Natural killer cell (primary cell): ENCODE measurements at regions not wholly inside any gene's neighbourhood (a gene's known extent, or its start where the extent isn't known, plus 50 kb on each side); places are given as distances from the start of the nearest gene placed in this dataset.

Experiments used
- ATAC-seq, 3 donors: fragments of 150-1000 bp in 2 of 3; fragments of 200-7000 bp in 1 of 3; cut with Tn5 transposase; 1 replicate in 1 of 3; 2 replicates in 2 of 3; pipeline ENCODE4 v1.10.0; 2021; ENCODE audit warnings: mild to moderate bottlenecking in 2 of 3, moderate library complexity in 2 of 3
- DNase-seq, 2 donors: peaks; one replicate each; pipeline versions ENCODE4 v3.0.0 to v3.0.0-alpha.2; 2013 to 2021; ENCODE audit warnings: mixed read lengths in 1 of 2
- H3K27ac ChIP-seq: one replicate; pipeline ENCODE4 v1.5.1; 2013; ENCODE audit warnings: mild to moderate bottlenecking, low read length
- H3K27me3 ChIP-seq: one replicate; pipeline ENCODE4 v1.6.1; 2013; ENCODE audit warnings: low read length; ENCODE audit not compliant: control insufficient read depth, insufficient read depth
- H3K36me3 ChIP-seq: one replicate; pipeline ENCODE4 v1.6.1; 2013; ENCODE audit warnings: low read length; ENCODE audit not compliant: control insufficient read depth, insufficient read depth
- H3K4me1 ChIP-seq: one replicate; pipeline ENCODE4 v1.6.1; 2013; ENCODE audit warnings: low read length; ENCODE audit not compliant: control insufficient read depth, insufficient read depth
- H3K4me3 ChIP-seq: one replicate; pipeline ENCODE4 v1.5.1; 2013; ENCODE audit warnings: low read length
- H3K9me3 ChIP-seq: one replicate; pipeline ENCODE4 v1.6.1; 2013; ENCODE audit warnings: low read length; ENCODE audit not compliant: control insufficient read depth, insufficient read depth
- H3K27ac Mint-ChIP-seq, 2 donors: one replicate each; pipeline ENCODE4 v1.8.0; 2022; ENCODE audit warnings: mild to moderate bottlenecking in 2 of 2, mixed read lengths in 2 of 2, moderate library complexity in 1 of 2
- H3K27me3 Mint-ChIP-seq, 2 donors: one replicate each; pipeline ENCODE4 v1.8.0; 2022; ENCODE audit warnings: low read depth in 2 of 2, mixed read lengths in 2 of 2
- H3K36me3 Mint-ChIP-seq: one replicate; pipeline ENCODE4 v1.8.0; 2022; ENCODE audit warnings: mixed read lengths
- H3K4me1 Mint-ChIP-seq, 2 donors: one replicate each; pipeline ENCODE4 v1.8.0; 2022; ENCODE audit warnings: mixed read lengths in 2 of 2
- H3K4me3 Mint-ChIP-seq: one replicate; pipeline ENCODE4 v1.8.0; 2022; ENCODE audit warnings: mild to moderate bottlenecking, moderate library complexity, mixed read lengths
- H3K9me3 Mint-ChIP-seq, 2 donors: one replicate each; pipeline ENCODE4 v1.8.0; 2022; ENCODE audit warnings: mixed read lengths in 2 of 2
- CTCF ChIP-seq: fragments of 200-600 bp; IDR thresholded peaks from one replicate; pipeline ENCODE4 v1.8.0; 2022; ENCODE audit warnings: antibody characterized with exemption
- WGBS: methylation state at CpG from one replicate; pipeline ENCODE4 v1.1.7; 2013; ENCODE audit warnings: missing lambda C conversion rate; ENCODE audit not compliant: insufficient coverage; 5-methylcytosine and 5-hydroxymethylcytosine counted together
- intact Hi-C: fragments of 100-400 bp; cut with micrococcal nuclease; formaldehyde crosslinking; loops from one replicate; pipeline ENCODE4 v1.14.2; 2022

DNA sequence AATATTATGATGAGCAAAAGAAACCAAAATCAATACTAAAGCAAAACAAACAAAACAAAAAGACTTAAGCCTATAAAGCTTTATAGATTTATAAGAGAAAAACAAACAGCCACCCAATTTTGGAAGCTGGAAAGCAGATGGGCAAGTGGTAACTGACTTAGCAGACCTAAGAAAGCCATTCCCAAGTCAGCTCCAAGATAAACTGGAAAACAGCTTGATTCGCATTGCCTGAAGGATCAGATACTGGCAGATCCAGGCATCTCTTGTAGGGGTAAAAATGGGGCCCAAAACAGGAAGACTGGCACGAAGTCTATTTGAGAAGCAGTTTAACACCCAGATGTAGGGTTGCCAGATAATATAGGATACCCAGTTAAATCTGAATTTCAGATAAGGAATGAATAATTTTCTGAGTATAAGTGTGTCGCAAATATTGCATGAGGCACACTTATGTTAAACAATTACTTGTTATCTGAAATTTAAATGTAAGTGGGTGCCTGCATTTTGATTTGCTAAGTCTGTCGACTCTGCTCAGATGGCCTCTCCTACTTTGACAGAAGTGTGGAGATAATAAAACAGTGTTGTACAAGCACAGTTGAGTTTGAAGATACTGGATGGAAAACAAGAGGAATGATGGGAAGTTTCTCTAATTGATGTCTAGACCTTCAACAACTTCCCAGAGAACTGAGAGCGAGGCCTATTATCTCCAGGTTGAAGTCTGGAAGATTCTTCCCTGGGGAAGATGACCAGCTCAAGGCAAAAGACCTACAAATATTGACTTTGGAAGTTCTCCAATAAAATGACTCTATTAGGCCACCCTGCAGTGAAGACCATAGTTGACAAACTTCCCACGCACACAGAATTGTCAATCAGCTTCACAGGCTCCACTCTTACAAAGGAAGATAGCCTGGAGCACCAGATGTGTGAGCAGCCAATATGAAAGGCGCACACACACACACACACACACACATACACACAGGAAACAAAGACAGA lies 113.4 kb downstream of the FAM50B start:
- Histone ChIP-seq H3K4me1 (no peaks in the 10 kb centered on the region), H3K9me3 (peaks cover 2% of the 10 kb centered on the region), H3K36me3 (no peaks in the 10 kb centered on the region), H3K27me3 (no peaks in the 10 kb centered on the region), H3K27ac (no peak overlapping the region), H3K4me3 (no peak overlapping the region)
- peaks cover 3 to 4% of the 10 kb centered on the region in 2 donors for H3K9me3 Mint-ChIP-seq
- DNase-seq (no peak), ATAC-seq (no peak)
- WGBS: 87% methylated on average over 6 of the region's 7 CpGs
- H3K36me3 Mint-ChIP-seq: no peaks in the 10 kb centered on the region
- H3K27ac Mint-ChIP-seq: no peak overlapping the region
- intact Hi-C loops: no loop called here
- H3K27me3 Mint-ChIP-seq: peaks cover 0 to 3% of the 10 kb centered on the region in 2 donors
- no peak overlapping the region for H3K4me3 Mint-ChIP-seq
- no peak for TF ChIP-seq CTCF
- H3K4me1 Mint-ChIP-seq: no peaks in the 10 kb centered on the region

GRCh38 chr6:3963426-3963825 lies 114.3 kb downstream of the FAM50B start:
- Histone ChIP-seq H3K36me3 (no peaks in the 10 kb centered on the region), H3K27ac (no peak overlapping the region), H3K4me3 (no peak overlapping the region), H3K4me1 (no peaks in the 10 kb centered on the region), H3K9me3 (no peaks in the 10 kb centered on the region), H3K27me3 (no peaks in the 10 kb centered on the region)
- no peaks in the 10 kb centered on the region for H3K4me1 Mint-ChIP-seq
- H3K27me3 Mint-ChIP-seq: peaks cover 0 to 3% of the 10 kb centered on the region in 2 donors
- H3K4me3 Mint-ChIP-seq: no peak overlapping the region
- H3K27ac Mint-ChIP-seq: no peak overlapping the region
- intact Hi-C loops: no loop called here
- no peaks in the 10 kb centered on the region for H3K9me3 Mint-ChIP-seq
- no peaks in the 10 kb centered on the region for H3K36me3 Mint-ChIP-seq
- no peak for TF ChIP-seq CTCF
- 89% methylated on average over 4 of the region's 4 CpGs for WGBS
- DNase-seq: no peak
- ATAC-seq: no peak

- Mint-ChIP-seq H3K4me3 (no peak overlapping the region), H3K4me1 (no peaks in the 10 kb centered on the region), H3K27ac (no peak overlapping the region), H3K27me3 (no peaks in the 10 kb centered on the region), H3K9me3 (no peaks in the 10 kb centered on the region), H3K36me3 (no peaks in the 10 kb centered on the region)
- no peaks in the 10 kb centered on the region for H3K27me3 ChIP-seq
- ATAC-seq (no peak), DNase-seq (no peak)
- H3K36me3 ChIP-seq: no peaks in the 10 kb centered on the region
- no peak overlapping the region for H3K4me3 ChIP-seq
- H3K9me3 ChIP-seq: no peaks in the 10 kb centered on the region
- WGBS: 85% methylated on average over 12 of the region's 12 CpGs
- intact Hi-C loops: no loop called here
- H3K27ac ChIP-seq: no peak overlapping the region
- H3K4me1 ChIP-seq: no peaks in the 10 kb centered on the region
- no peak for TF ChIP-seq CTCF
Measured at GRCh38 chr6:3965071-3965718, 113.7 kb downstream of the FAM217A start.
